Left ventricle myocardium superior (tissue), 1 donor: ENCODE measurements at regions not wholly inside any gene's neighbourhood (a gene's known extent, or its start where the extent isn't known, plus 50 kb on each side); places are given as distances from the start of the nearest gene placed in this dataset.
A peak's percentile ranks its signal among the peaks of the same experiment; 100 is the strongest.
"Not testable (repeated sequence)": the region's sequence is repeated elsewhere in the genome, so short reads cannot be mapped to it uniquely, and the experiment has no call there.

ENCODE experiments used
- ATAC-seq: fragments of 200-7000 bp; cut with Tn5 transposase; one replicate; pipeline ENCODE4 v1.9.1; 2020; ENCODE audit warnings: mild to moderate bottlenecking, moderate library complexity
- DNase-seq: peaks from one replicate; pipeline ENCODE4 v3.0.0-alpha.2; 2020
- intact Hi-C: fragments of 100-400 bp; cut with micrococcal nuclease; formaldehyde crosslinking; loops from one replicate; pipeline ENCODE4 v1.11.0; 2022
- donor health status: DM: no; HTN: yes; CAD: no; lungs with severe emphysema.

DNA sequence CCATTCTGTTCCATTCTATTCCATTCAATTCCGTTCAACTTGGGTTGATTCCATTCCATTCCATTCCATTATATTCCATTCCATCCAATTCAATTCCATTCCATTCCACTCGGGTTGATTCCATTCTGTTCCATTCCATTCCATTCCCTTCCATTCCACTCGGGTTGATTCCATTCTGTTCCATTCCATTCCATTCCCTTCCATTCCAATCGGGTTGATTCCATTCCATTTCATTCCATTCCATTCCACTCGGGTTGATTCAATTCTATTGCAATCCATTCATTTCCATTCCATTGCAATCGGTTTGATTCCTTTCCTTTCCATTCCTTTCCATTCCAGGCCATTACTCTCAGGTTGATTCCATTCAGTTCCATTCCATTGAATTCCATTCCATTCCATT, 1138.4 kb downstream of the RPIA start:
- peak; percentile 24 for ATAC-seq

GRCh38 chr2:89830341-89831218, 1139.1 kb downstream of the RPIA start:
- intact Hi-C loops, DNase-seq: not testable (repeated sequence)
- ATAC-seq, result peak; percentile 74

More for the DNA sequence above, 1138.4 kb downstream of the RPIA start:
- DNase-seq, result no peak
- intact Hi-C loops, result no loop called here

GRCh38 chr2:89831641-89832498, 1140.4 kb downstream of the RPIA start:
- intact Hi-C loops, result no loop called here
- ATAC-seq (no peak), DNase-seq (no peak)

DNA sequence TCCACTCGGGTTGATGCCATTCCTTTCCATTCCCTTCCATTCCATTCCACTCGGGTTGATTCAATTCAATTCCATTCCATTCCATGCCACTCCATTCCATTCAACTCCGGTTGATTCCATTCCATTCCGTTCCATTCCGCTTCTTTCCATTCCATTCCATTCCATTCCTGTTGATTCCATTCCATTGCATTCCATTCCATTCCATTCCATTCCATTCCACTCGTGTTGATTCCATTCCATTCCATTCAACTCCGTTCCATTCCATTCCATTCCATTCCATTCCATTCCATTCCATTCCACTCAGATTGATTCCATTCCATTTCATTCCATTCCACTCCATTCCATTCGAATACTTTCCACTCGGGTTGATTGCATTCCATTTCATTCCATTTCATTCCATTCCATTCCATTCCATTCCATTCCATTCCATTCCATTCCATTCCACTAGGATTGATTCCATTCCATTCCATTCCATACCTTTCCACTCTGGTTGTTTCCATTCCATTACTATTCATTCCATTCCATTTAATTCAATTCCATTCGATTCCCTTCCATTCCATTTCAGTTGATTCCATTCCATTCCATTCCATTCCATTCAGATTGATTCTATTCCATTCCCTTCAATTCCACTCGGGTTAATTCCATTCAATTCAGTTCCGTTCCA, 1141.8 kb downstream of the RPIA start:
- ATAC-seq (peak; percentile 67), DNase-seq (no peak)
- intact Hi-C loops, result no loop called here

DNA sequence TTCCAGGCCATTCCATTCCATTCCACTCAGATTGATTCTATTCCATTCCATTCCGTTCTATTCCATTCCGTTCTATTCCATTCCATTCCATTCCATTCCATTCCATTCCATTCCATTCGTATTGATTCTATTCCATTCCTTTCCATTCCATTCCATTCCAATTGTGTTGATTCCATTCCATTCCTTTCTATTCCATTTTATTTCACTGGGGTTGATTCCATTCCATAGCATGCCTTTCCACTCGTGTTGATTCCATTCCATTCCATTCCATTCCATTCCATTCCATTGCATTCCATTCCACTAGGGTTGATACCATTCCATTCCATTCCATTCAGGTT, 1142.3 kb downstream of the RPIA start:
- DNase-seq (no peak), ATAC-seq (no peak)
- intact Hi-C loops, result no loop called here

DNA sequence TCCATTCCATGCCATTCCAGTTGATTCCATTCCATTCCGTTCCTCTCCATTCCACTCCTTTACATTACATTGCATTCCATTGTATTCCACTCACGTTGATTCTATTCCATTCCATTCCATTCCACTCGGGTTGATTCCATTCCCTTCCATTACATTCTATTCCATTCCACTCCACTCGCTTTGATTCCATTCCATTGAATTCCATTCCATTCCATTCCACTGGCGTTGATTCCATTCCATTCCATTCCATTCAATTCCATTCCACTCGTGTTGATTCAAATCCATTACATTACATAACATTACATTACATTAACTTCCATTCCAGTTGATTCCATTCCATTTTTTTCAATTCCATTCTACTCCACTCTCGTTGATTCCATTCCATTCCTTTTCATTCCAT, 1142.8 kb downstream of the RPIA start:
- intact Hi-C loops, result no loop called here
- DNase-seq, result no peak
- ATAC-seq, result no peak

DNA sequence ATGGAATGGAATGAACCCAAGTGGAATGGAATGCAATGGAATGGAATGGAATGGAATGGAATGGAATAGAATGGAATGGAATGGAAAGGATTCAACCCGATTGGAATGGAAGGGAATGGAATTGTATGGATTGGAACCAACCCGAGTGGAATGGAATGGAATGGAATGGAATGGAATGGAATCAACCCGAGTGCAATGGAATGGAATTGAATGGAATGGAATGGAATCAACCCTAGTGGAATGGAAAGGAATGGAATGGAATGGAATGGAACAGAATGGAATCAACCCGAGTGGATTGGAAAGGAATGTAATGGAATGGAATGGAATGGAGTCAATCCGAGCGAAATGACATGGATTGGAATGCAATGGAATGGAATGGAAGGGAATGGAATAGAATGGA, 1144.9 kb downstream of the RPIA start:
- intact Hi-C loops, DNase-seq: not testable (repeated sequence)
- ATAC-seq, result peak; percentile 79

DNA sequence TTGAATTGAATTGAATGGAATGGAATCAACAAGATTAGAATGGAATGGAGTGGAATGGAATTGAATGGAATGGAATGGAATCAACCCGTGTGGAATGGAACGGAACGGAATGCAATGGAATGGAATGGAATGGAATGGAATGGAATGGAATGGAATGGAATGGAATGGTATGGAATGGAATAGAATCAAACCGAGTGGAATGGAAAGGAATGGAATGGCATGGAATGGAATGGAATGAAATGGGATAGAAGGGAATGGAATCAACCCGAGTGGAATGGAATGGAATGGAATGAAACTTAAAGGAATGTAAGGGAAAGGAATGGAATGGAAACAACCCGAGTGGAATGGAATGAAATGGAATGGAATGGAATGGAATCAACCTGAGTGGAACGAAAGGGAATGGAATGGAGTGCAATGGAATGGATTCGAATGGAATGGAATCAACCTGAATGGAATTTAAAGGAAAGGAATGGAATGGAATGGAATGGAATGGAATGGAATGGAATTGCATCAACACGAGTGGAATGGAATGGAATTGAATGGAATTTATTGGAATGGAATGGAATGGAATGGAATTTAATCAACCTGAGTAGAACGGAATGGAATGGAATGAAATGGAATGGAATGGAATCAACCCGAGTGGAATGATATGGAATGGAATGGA, 1146.6 kb downstream of the RPIA start:
- peak; percentile 38 for ATAC-seq
- intact Hi-C loops, result no loop called here
- DNase-seq, result no peak

DNA sequence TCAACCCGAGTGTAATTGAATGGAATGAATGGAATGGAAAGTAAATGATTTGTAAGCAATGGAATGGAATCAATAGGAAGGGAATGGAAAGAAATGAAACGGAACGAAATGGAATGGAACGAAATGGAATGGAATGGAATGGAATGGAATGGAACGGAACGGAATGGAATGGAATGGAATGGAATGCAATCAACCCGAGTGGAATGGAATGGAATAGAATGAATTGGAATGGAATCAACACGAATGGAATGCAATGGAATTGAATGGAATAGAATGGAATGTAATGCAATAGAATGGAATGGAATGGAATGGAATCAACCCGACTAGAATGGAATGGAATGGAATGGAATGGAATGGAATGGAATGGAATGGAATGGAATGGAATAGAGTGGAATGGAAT, 1148.7 kb downstream of the RPIA start:
- intact Hi-C loops, DNase-seq: not testable (repeated sequence)
- ATAC-seq, result peak; percentile 52

DNA sequence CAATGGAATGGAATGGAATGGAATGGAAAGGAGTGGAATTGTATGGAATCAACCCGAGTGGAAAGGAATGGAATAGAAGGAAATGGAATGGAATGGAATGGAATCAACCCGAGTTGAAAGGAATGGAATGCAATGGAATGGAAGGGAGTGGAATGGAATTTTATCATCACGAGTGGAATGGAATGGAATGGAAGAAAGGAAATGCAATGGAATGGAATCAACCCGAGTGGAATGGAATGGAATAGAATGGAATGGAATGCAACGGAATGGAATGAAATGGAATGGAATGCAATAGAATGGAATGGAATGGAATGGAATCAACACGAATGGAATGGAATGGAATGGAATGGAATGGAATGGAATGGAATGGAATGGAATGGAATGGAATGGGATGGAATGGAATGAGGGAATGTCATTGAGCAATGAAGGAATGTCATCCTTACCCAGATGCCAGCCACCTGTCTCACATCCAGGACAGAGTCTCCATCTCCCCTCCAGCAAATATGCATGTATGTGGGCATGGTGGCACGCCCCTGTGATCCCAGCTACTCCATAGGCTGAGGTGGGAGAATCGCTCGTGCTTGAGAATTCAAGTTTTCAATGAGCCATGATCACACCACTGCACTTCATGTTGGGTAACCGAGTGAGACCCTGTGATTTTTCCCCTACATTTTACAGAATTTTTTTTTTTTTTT, 1149.5 kb downstream of the RPIA start:
- peak; percentile 57 for ATAC-seq
- intact Hi-C loops, DNase-seq: not testable (repeated sequence)

DNA sequence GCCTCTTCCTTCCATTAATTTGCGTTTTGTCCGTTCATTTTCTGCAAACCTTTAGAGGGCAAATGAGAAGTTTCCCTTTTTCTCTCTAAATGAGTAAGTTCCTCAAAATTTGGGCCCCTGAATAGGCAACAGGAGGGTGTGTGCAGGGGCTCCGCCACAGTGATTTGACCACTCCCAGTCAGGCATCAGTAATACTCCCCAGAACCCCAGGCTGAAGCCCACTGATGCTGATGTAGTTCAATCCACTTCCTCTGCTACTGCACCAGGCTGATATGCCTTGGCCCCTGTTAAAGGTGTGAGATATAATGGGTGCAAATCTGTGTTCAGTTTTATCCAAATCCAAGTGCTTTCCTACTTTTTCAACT, 1150.0 kb downstream of the RPIA start:
- intact Hi-C loops, result no loop called here
- DNase-seq (no peak), ATAC-seq (no peak)

DNA sequence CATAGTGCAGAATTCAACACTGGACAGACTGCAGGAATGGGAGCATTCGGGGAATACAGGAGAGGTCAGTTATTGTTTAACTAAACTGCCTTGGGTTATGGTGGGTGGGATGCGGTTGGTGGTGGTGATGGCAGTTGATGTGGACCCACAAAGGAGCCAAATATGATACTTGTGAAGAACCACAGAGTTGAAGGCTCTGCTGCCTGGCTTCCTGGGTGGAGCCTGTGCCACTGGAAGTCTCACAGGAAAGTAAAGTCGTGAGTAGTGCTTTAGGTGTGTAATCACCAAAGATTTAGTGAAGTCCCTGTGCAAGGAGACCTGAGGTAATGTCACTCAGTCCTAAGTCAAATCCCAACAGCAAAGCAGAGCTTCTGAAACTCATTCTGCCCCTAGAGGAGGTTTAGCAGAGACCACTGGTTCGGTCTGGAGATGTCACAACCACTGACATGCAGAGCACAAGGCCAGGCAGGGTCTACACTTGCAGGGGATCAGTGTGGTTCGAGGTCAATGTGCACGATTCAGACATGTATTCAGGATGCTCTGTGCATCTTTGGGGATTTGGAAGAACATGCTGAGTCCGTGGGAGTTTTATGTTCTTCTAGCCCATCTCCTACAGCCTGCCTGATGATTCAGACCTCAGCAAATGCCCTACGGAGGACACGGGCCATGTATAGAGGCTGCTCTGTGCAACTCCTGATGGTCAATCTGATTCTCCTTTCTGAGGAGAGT, 1150.9 kb downstream of the RPIA start:
- intact Hi-C loops, result no loop called here
- ATAC-seq (no peak), DNase-seq (no peak)

DNA sequence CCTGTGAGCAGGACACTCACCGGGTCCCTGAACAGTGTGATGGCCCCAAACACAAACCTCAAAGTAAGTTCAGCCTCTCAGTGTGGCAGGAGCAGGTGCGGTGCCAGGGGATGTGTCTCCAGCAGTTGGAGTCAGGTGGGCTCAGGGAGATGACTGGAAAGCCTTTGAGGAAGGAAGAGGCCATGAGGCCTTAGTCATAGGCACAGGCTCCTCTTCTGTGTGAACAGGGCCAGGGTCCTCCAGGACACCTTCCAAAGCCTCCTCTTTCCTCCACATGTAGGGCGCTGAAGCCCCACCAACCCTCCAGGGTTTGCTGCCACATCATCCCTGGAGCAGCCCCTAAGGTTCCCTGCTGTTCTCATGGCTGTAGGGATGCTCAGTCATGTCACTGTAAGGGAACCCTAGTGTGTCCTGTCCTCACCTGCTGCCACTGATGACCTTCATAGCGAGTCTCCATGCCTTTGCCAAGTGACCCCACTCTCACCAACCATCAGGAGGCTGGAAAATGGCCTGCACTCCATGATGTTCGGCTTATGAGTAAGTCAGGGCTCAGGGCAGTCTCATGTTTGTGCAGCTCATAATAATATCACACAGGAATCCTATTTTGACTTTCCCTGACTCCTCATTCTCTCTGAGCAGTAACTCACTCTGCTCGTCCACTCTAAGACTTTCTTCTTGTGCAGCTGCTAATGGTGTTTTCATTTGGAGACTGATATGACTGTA, 1152.9 kb downstream of the RPIA start:
- intact Hi-C loops, result no loop called here
- no peak for DNase-seq
- ATAC-seq, result no peak

- no peak for ATAC-seq
- DNase-seq, result no peak
- intact Hi-C loops, result no loop called here
Observed at GRCh38 chr2:89845532-89845931, 1154.1 kb downstream of the RPIA start.

GRCh38 chr2:89848114-89848513, 1156.6 kb downstream of the RPIA start:
- DNase-seq (no peak), ATAC-seq (no peak)
- intact Hi-C loops, result no loop called here

DNA sequence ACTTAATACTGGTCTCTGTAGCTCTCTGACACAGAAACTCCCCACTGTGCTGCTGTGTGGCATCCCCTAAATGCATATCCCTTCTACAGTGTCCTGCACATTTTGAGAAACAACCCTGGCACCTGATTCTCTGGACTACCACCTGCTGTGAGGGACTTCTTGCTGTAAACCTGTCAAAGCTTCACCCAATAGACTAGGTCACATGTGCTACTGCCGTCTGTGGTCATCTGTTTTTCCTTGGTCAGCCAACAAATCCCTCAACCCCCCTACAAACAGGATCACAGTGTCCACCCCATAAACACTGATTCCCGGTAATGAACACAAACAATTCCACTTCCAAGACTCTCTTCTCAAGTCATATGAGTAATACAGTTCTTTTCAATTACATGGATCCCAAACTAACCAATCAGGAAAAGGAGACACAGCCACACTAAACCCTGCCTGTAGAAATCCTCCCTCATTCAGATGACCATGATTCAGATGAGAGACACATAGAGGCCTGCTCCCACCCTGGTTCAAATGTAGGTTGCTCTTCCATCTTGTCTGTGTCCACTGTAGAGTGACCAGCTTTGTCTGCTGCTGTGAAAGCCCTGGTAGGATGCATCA, 1157.4 kb downstream of the RPIA start:
- DNase-seq (no peak), ATAC-seq (no peak)
- intact Hi-C loops, result no loop called here

DNA sequence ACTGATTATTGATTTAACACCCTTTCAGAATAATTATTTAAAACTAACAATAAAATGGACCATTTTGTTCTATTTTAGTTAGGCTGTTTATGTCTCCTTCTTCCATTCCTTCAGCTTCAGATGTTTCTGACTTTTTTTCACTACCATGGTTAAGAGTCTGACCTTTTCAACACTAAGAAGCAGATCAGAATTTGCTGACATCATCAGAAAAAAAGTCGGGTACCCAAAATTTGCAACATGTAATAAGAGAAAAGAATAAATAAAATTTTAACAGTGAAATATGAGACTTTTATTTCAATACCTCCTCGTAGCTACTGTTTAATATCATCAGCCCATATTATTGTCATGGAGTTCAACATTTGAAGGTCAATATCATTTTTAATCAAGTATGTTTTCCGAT, 1158.3 kb downstream of the RPIA start:
- DNase-seq (no peak), ATAC-seq (no peak)
- intact Hi-C loops, result no loop called here
